ENCODE measurements at regions not wholly inside any gene's neighbourhood (a gene's known extent, or its start where the extent isn't known, plus 50 kb on each side); places are given as distances from the start of the nearest gene placed in this dataset.
A peak's percentile ranks its signal among the peaks of the same experiment; 100 is the strongest.

DNA sequence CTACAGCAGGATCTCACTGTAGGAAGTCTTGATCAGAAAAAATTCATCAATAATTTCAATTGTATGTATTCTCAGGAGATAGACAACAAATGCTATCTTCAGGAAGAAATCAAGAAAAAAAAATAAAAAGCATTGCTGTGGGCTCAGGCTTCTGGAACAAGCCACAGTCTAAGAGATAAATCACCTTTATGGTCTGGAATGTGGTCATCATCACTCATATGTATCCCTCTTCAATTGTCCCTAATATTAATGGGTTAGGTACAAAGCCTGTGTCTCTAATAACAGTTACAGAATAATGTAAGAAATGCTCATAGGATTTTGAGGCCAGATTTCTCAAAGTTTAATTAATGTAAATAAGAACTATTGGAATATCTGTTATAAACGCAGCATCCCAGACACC, 305.9 kb upstream of the ANO3 start:
- Histone ChIP-seq H2AFZ (ENCODE audit: low read length) (no peak overlapping the region), H3K79me2 (ENCODE audit: insufficient read depth, low read depth, low read length) (no peaks in the 10 kb centered on the region), H3K4me1 (ENCODE audit: insufficient read depth, low read length, poor library complexity, severe bottlenecking) (no peaks in the 10 kb centered on the region), H3K27ac (ENCODE audit: low read depth, low read length, poor library complexity, severe bottlenecking) (no peak overlapping the region), H3K9me3 (ENCODE audit: low read length) (no peaks in the 10 kb centered on the region), H4K20me1 (ENCODE audit: insufficient read depth, low read length) (no peaks in the 10 kb centered on the region), H3K36me3 (ENCODE audit: insufficient read depth, low read length) (no peaks in the 10 kb centered on the region), H3K4me2 (ENCODE audit: low read length) (no peak overlapping the region), H3K9me2 (ENCODE audit: insufficient read depth, low read length) (peaks cover 6% of the 10 kb centered on the region; the same call in 1 of the 2 replicates), H3K4me3 (ENCODE audit: low read depth, low read length, poor library complexity, severe bottlenecking) (no peak overlapping the region)
- no peak for DNase-seq (ENCODE audit: low spot score)
- TF ChIP-seq, protein P1, sequence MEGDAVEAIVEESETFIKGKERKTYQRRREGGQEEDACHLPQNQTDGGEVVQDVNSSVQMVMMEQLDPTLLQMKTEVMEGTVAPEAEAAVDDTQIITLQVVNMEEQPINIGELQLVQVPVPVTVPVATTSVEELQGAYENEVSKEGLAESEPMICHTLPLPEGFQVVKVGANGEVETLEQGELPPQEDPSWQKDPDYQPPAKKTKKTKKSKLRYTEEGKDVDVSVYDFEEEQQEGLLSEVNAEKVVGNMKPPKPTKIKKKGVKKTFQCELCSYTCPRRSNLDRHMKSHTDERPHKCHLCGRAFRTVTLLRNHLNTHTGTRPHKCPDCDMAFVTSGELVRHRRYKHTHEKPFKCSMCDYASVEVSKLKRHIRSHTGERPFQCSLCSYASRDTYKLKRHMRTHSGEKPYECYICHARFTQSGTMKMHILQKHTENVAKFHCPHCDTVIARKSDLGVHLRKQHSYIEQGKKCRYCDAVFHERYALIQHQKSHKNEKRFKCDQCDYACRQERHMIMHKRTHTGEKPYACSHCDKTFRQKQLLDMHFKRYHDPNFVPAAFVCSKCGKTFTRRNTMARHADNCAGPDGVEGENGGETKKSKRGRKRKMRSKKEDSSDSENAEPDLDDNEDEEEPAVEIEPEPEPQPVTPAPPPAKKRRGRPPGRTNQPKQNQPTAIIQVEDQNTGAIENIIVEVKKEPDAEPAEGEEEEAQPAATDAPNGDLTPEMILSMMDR (conservative IDR thresholded peaks at IDR 0.05; ENCODE audit: low read length), result no peak
- no peak for TF ChIP-seq EZH2phosphoT487 (IDR thresholded peaks at IDR 0.05; ENCODE audit: borderline replicate concordance, low read depth, low read length)
- ChIA-PET CTCF (ENCODE audit: unreplicated experiment) (interaction anchor here (1.1 kb wide), 1 partner anchor 10 kb away, joined by 3 read pairs; no protein-coding TSS in a partner anchor), POLR2A (interaction anchor here (0.6 to 1.4 kb wide), 3 partner anchors 10 to 35 kb away, joined by 3 to 6 read pairs (median 4); no protein-coding TSS in a partner anchor)
- intact Hi-C loops (cut with micrococcal nuclease; ENCODE audit: unreplicated experiment), result no loop called here
- no TSS peak for BruUV-seq (replicated peaks)

DNA sequence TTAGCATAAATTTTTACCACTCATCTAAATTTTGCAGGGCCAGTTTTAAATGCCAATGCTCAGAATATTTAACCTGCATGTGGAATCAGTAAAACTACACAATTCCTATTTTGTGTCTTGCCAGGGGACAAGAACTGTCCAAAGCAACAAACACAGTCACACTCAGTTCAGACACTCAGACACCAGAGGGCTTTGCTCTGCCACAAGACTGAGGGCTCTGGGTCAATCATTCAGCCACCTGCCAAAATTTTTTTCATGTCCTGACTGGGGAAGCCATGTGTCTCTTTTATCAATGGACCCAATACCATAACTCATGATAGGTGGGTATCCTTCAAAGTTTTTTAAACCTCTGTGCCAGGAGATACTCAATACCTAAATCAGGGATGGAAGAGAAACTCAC, 304.0 kb upstream of the ANO3 start:
- TF ChIP-seq, protein P1 (conservative IDR thresholded peaks at IDR 0.05; ENCODE audit: low read length), result peak; percentile 26; the same call in 1 of the 2 replicates
- no peak for TF ChIP-seq EZH2phosphoT487 (IDR thresholded peaks at IDR 0.05; ENCODE audit: borderline replicate concordance, low read depth, low read length)
- CTCF ChIA-PET (ENCODE audit: unreplicated experiment), result no interaction called here
- Histone ChIP-seq H2AFZ (ENCODE audit: low read length) (peak overlapping the region; percentile 13; the same call in 1 of the 2 replicates), H3K4me1 (ENCODE audit: insufficient read depth, low read length, poor library complexity, severe bottlenecking) (no peaks in the 10 kb centered on the region), H3K27ac (ENCODE audit: low read depth, low read length, poor library complexity, severe bottlenecking) (no peak overlapping the region), H4K20me1 (ENCODE audit: insufficient read depth, low read length) (no peaks in the 10 kb centered on the region), H3K36me3 (ENCODE audit: insufficient read depth, low read length) (no peaks in the 10 kb centered on the region), H3K9me2 (ENCODE audit: insufficient read depth, low read length) (peaks cover 6% of the 10 kb centered on the region; the same call in 1 of the 2 replicates), H3K79me2 (ENCODE audit: insufficient read depth, low read depth, low read length) (no peaks in the 10 kb centered on the region), H3K9me3 (ENCODE audit: low read length) (no peaks in the 10 kb centered on the region), H3K4me2 (ENCODE audit: low read length) (no peak overlapping the region), H3K4me3 (ENCODE audit: low read depth, low read length, poor library complexity, severe bottlenecking) (no peak overlapping the region)
- BruUV-seq (replicated peaks), result no TSS peak
- peak; percentile 10 for DNase-seq (ENCODE audit: low spot score)
- POLR2A ChIA-PET, result interaction anchor here (1.1 to 1.4 kb wide), 3 partner anchors 13 to 105 kb away, joined by 3 to 4 read pairs (median 3); no protein-coding TSS in a partner anchor
- intact Hi-C loops (cut with micrococcal nuclease; ENCODE audit: unreplicated experiment), result no loop called here

DNA sequence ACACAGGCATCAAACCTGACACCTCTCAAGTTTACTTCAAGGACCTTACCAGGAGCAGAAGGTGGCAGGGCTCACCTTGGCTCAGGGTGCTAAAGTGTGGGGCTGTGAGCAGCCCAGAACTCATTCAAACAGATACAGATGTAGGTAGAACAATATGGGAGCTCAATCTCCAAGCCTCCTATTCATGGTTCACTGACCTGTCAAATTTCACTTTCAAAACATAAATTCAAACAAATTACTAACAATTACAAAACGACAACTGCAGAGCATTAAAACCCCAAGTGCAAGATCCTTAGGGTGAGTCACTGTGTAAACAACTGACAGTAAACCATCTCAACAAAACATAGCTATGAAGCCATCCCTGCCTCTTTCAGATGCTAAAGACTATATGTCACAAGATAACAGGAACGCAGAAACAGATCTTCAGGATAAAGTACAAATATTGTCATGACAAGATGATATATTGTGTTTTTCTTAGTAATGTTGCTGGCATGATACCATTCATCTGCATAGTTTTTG, 303.5 kb upstream of the ANO3 start:
- intact Hi-C loops (cut with micrococcal nuclease; ENCODE audit: unreplicated experiment), result no loop called here
- no TSS peak for BruUV-seq (replicated peaks)
- CTCF ChIA-PET (ENCODE audit: unreplicated experiment), result no interaction called here

More for the DNA sequence above, 303.5 kb upstream of the ANO3 start:
- no peak for DNase-seq (ENCODE audit: low spot score)
- Histone ChIP-seq H3K4me1 (ENCODE audit: insufficient read depth, low read length, poor library complexity, severe bottlenecking) (no peaks in the 10 kb centered on the region), H3K9me2 (ENCODE audit: insufficient read depth, low read length) (peaks cover 6% of the 10 kb centered on the region; the same call in 1 of the 2 replicates), H3K4me3 (ENCODE audit: low read depth, low read length, poor library complexity, severe bottlenecking) (no peak overlapping the region), H3K9me3 (ENCODE audit: low read length) (no peaks in the 10 kb centered on the region), H3K36me3 (ENCODE audit: insufficient read depth, low read length) (no peaks in the 10 kb centered on the region), H2AFZ (ENCODE audit: low read length) (peak overlapping the region; percentile 13; the same call in 1 of the 2 replicates), H3K4me2 (ENCODE audit: low read length) (no peak overlapping the region), H3K79me2 (ENCODE audit: insufficient read depth, low read depth, low read length) (no peaks in the 10 kb centered on the region), H4K20me1 (ENCODE audit: insufficient read depth, low read length) (no peaks in the 10 kb centered on the region), H3K27ac (ENCODE audit: low read depth, low read length, poor library complexity, severe bottlenecking) (no peak overlapping the region)
- TF ChIP-seq EZH2phosphoT487 (IDR thresholded peaks at IDR 0.05; ENCODE audit: borderline replicate concordance, low read depth, low read length), result no peak
- TF ChIP-seq, protein P1 (conservative IDR thresholded peaks at IDR 0.05; ENCODE audit: low read length), result no peak
- POLR2A ChIA-PET, result interaction anchor here (1.1 to 1.4 kb wide), 4 partner anchors 9 to 105 kb away, joined by 3 to 9 read pairs (median 4); no protein-coding TSS in a partner anchor
